PFSK-1 (cell line): ENCODE measurements at regions not wholly inside any gene's neighbourhood (a gene's known extent, or its start where the extent isn't known, plus 50 kb on each side); places are given as distances from the start of the nearest gene placed in this dataset.

Experiments
- POLR2AphosphoS5 ChIP-seq: IDR thresholded peaks from 2 replicates; pipeline ENCODE4 v1.6.1; 2012; ENCODE audit warnings: low read depth, mild to moderate bottlenecking, control low read depth, low read length, moderate library complexity
- REST ChIP-seq, 2 experiments: IDR thresholded peaks; 2 replicates each; pipeline versions ENCODE4 v1.6.1 to v1.8.0; 2011 to 2012; ENCODE audit warnings: low read depth in 2 of 2, low read length in 2 of 2, control low read depth in 1 of 2, inconsistent platforms in 1 of 2, mild to moderate bottlenecking in 1 of 2, moderate library complexity in 1 of 2; ENCODE audit not compliant: insufficient read depth in 1 of 2
- TAF1 ChIP-seq: IDR thresholded peaks from 2 replicates; pipeline ENCODE4 v1.6.1; 2012; ENCODE audit warnings: low read length, control low read depth, borderline replicate concordance; ENCODE audit not compliant: insufficient read depth

GRCh38 chr11:81365496-81365895 is 1368.2 kb downstream of the FAM181B start:
- no peak for TF ChIP-seq POLR2AphosphoS5
- no peak for TF ChIP-seq REST (IDR thresholded peaks at IDR 0.05; ENCODE audit: insufficient read depth in 1 of 2, low read depth in 2 of 2, low read length in 2 of 2)
- TF ChIP-seq TAF1, result no peak
